ENCODE measurements at regions not wholly inside any gene's neighbourhood (a gene's known extent, or its start where the extent isn't known, plus 50 kb on each side); places are given as distances from the start of the nearest gene placed in this dataset.

- no peak for TF ChIP-seq CTCF (IDR thresholded peaks at IDR 0.05; ENCODE audit: low read depth, low read length)
- no peak overlapping the region for H3K4me3 ChIP-seq (replicated peaks in 1 of 2; ENCODE audit: low read depth in 2 of 2, low read length in 2 of 2)
- no peak for DNase-seq (ENCODE audit: low read depth in 2 of 2)
These were observed 236.0 kb downstream of the GLRX3 start for GRCh38 chr10:130372222-130372621.

- no peak for DNase-seq (ENCODE audit: low read depth in 2 of 2)
- no peak for TF ChIP-seq CTCF (IDR thresholded peaks at IDR 0.05; ENCODE audit: low read depth, low read length)
- no peak overlapping the region for H3K4me3 ChIP-seq (replicated peaks in 1 of 2; ENCODE audit: low read depth in 2 of 2, low read length in 2 of 2)
These were observed 236.7 kb downstream of the GLRX3 start for GRCh38 chr10:130372866-130373265.

GRCh38 chr10:130377986-130378540 is 241.9 kb downstream of the GLRX3 start:
- no peak for DNase-seq (ENCODE audit: low read depth in 2 of 2)
- no peak for TF ChIP-seq CTCF (IDR thresholded peaks at IDR 0.05; ENCODE audit: low read depth, low read length)
- no peak overlapping the region for H3K4me3 ChIP-seq (replicated peaks in 1 of 2; ENCODE audit: low read depth in 2 of 2, low read length in 2 of 2)

- no peak overlapping the region for H3K4me3 ChIP-seq (replicated peaks in 1 of 2; ENCODE audit: low read depth in 2 of 2, low read length in 2 of 2)
- TF ChIP-seq CTCF (IDR thresholded peaks at IDR 0.05; ENCODE audit: low read depth, low read length), result no peak
- DNase-seq (ENCODE audit: low read depth in 2 of 2), result no peak
These were observed 242.6 kb downstream of the GLRX3 start for GRCh38 chr10:130378556-130379400.

- no peak for TF ChIP-seq CTCF (IDR thresholded peaks at IDR 0.05; ENCODE audit: low read depth, low read length)
- no peak for DNase-seq (ENCODE audit: low read depth in 2 of 2)
- no peak overlapping the region for H3K4me3 ChIP-seq (replicated peaks in 1 of 2; ENCODE audit: low read depth in 2 of 2, low read length in 2 of 2)
These were observed 243.9 kb downstream of the GLRX3 start for GRCh38 chr10:130380056-130380455.

- TF ChIP-seq CTCF (IDR thresholded peaks at IDR 0.05; ENCODE audit: low read depth, low read length), result no peak
- H3K4me3 ChIP-seq (replicated peaks in 1 of 2; ENCODE audit: low read depth in 2 of 2, low read length in 2 of 2), result no peak overlapping the region
These were observed 245.8 kb downstream of the GLRX3 start for GRCh38 chr10:130382031-130382430.

More at GRCh38 chr10:130382031-130382430, 245.8 kb downstream of the GLRX3 start:
- DNase-seq (ENCODE audit: low read depth in 2 of 2), result no peak
